ENCODE measurements at regions not wholly inside any gene's neighbourhood (a gene's known extent, or its start where the extent isn't known, plus 50 kb on each side); places are given as distances from the start of the nearest gene placed in this dataset.

GRCh38 chr10:4654496-4654895 lies 171.5 kb upstream of the AKR1E2 start:
- peak overlapping the region; percentile 8 for H3K27ac Mint-ChIP-seq (ENCODE audit: unreplicated experiment)
- no peaks in the 10 kb centered on the region for H3K27me3 Mint-ChIP-seq (ENCODE audit: unreplicated experiment)
- H3K4me1 Mint-ChIP-seq (ENCODE audit: unreplicated experiment) = peaks cover 53% of the 10 kb centered on the region
- no peak overlapping the region for H3K4me3 Mint-ChIP-seq (ENCODE audit: unreplicated experiment)
- no peaks in the 10 kb centered on the region for H3K9me3 Mint-ChIP-seq (ENCODE audit: unreplicated experiment)
- no peaks in the 10 kb centered on the region for H3K36me3 Mint-ChIP-seq (ENCODE audit: unreplicated experiment)
- TF ChIP-seq CTCF (IDR thresholded peaks at IDR 0.05) = no peak
- DNase-seq (ENCODE audit: extremely low spot score, unreplicated experiment) = no peak

- DNase-seq (ENCODE audit: extremely low spot score, unreplicated experiment) = no peak
- no peaks in the 10 kb centered on the region for H3K36me3 Mint-ChIP-seq (ENCODE audit: unreplicated experiment)
- H3K27ac Mint-ChIP-seq (ENCODE audit: unreplicated experiment) = peak overlapping the region; percentile 73
- H3K9me3 Mint-ChIP-seq (ENCODE audit: unreplicated experiment) = no peaks in the 10 kb centered on the region
- TF ChIP-seq CTCF (IDR thresholded peaks at IDR 0.05) = no peak
- H3K27me3 Mint-ChIP-seq (ENCODE audit: unreplicated experiment) = no peaks in the 10 kb centered on the region
- no peak overlapping the region for H3K4me3 Mint-ChIP-seq (ENCODE audit: unreplicated experiment)
- peaks cover 62% of the 10 kb centered on the region for H3K4me1 Mint-ChIP-seq (ENCODE audit: unreplicated experiment)
Observed at GRCh38 chr10:4653160-4653559, 172.8 kb upstream of the AKR1E2 start.

- Mint-ChIP-seq H3K4me1 (ENCODE audit: unreplicated experiment) (peaks cover 66% of the 10 kb centered on the region), H3K36me3 (ENCODE audit: unreplicated experiment) (no peaks in the 10 kb centered on the region), H3K9me3 (ENCODE audit: unreplicated experiment) (no peaks in the 10 kb centered on the region), H3K4me3 (ENCODE audit: unreplicated experiment) (no peak overlapping the region), H3K27me3 (ENCODE audit: unreplicated experiment) (no peaks in the 10 kb centered on the region), H3K27ac (ENCODE audit: unreplicated experiment) (no peak overlapping the region)
- no peak for TF ChIP-seq CTCF (IDR thresholded peaks at IDR 0.05)
- no peak for DNase-seq (ENCODE audit: extremely low spot score, unreplicated experiment)
Observed at GRCh38 chr10:4652111-4653010, 173.6 kb upstream of the AKR1E2 start.

GRCh38 chr10:4651404-4652037 lies 174.5 kb upstream of the AKR1E2 start:
- Mint-ChIP-seq H3K9me3 (ENCODE audit: unreplicated experiment) (no peaks in the 10 kb centered on the region), H3K4me3 (ENCODE audit: unreplicated experiment) (no peak overlapping the region), H3K4me1 (ENCODE audit: unreplicated experiment) (peaks cover 72% of the 10 kb centered on the region), H3K36me3 (ENCODE audit: unreplicated experiment) (no peaks in the 10 kb centered on the region), H3K27ac (ENCODE audit: unreplicated experiment) (no peak overlapping the region), H3K27me3 (ENCODE audit: unreplicated experiment) (no peaks in the 10 kb centered on the region)
- TF ChIP-seq CTCF (IDR thresholded peaks at IDR 0.05) = no peak
- DNase-seq (ENCODE audit: extremely low spot score, unreplicated experiment) = no peak

GRCh38 chr10:4650582-4650981 lies 175.4 kb upstream of the AKR1E2 start:
- no peak for DNase-seq (ENCODE audit: extremely low spot score, unreplicated experiment)
- no peak overlapping the region for H3K4me3 Mint-ChIP-seq (ENCODE audit: unreplicated experiment)
- H3K4me1 Mint-ChIP-seq (ENCODE audit: unreplicated experiment) = peaks cover 72% of the 10 kb centered on the region
- H3K27me3 Mint-ChIP-seq (ENCODE audit: unreplicated experiment) = no peaks in the 10 kb centered on the region
- TF ChIP-seq CTCF (IDR thresholded peaks at IDR 0.05) = no peak
- H3K27ac Mint-ChIP-seq (ENCODE audit: unreplicated experiment) = peak overlapping the region; percentile 81
- H3K9me3 Mint-ChIP-seq (ENCODE audit: unreplicated experiment) = no peaks in the 10 kb centered on the region
- H3K36me3 Mint-ChIP-seq (ENCODE audit: unreplicated experiment) = no peaks in the 10 kb centered on the region

Measured in osteocyte (in vitro differentiated cells).